GM12864 (cell line): ENCODE measurements at regions not wholly inside any gene's neighbourhood (a gene's known extent, or its start where the extent isn't known, plus 50 kb on each side); places are given as distances from the start of the nearest gene placed in this dataset.

Experiments
- DNase-seq: peaks from one replicate; pipeline ENCODE4 v3.0.0-alpha.2; 2011; ENCODE audit warnings: low read depth
- H3K4me3 ChIP-seq: 2 replicates; pipeline ENCODE4 v1.5.1; 2011; ENCODE audit warnings: mild to moderate bottlenecking, low read depth, low read length, control low read depth
- TF ChIP-seq, protein P1 (sequence below): IDR thresholded peaks from 2 replicates; pipeline ENCODE4 v1.5.1; 2011; ENCODE audit warnings: low read depth, mild to moderate bottlenecking, moderate library complexity, low read length, control low read depth, inconsistent platforms; ENCODE audit errors: missing control alignments

DNA sequence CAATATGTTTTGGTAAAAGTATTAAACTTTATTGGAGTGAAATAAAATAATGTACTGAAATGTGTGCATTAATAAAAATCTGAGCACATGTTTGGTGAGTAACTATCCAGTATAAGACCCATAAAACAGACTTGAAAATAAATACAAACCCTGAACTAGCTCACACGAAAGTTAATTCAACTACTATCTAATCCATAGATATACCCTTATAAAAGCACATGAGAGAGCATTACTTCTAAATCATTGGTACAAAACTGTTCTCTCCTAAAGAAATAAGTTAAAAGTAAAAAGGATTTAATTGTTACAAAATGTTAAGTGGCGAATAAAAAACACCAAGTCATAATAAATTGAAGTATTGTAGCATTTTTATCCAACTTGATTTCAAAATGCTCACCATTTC, 295.6 kb downstream of the PTPRC start:
- H3K4me3 ChIP-seq: no peak overlapping the region
- TF ChIP-seq, protein P1, sequence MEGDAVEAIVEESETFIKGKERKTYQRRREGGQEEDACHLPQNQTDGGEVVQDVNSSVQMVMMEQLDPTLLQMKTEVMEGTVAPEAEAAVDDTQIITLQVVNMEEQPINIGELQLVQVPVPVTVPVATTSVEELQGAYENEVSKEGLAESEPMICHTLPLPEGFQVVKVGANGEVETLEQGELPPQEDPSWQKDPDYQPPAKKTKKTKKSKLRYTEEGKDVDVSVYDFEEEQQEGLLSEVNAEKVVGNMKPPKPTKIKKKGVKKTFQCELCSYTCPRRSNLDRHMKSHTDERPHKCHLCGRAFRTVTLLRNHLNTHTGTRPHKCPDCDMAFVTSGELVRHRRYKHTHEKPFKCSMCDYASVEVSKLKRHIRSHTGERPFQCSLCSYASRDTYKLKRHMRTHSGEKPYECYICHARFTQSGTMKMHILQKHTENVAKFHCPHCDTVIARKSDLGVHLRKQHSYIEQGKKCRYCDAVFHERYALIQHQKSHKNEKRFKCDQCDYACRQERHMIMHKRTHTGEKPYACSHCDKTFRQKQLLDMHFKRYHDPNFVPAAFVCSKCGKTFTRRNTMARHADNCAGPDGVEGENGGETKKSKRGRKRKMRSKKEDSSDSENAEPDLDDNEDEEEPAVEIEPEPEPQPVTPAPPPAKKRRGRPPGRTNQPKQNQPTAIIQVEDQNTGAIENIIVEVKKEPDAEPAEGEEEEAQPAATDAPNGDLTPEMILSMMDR: no peak
- DNase-seq: no peak

DNA sequence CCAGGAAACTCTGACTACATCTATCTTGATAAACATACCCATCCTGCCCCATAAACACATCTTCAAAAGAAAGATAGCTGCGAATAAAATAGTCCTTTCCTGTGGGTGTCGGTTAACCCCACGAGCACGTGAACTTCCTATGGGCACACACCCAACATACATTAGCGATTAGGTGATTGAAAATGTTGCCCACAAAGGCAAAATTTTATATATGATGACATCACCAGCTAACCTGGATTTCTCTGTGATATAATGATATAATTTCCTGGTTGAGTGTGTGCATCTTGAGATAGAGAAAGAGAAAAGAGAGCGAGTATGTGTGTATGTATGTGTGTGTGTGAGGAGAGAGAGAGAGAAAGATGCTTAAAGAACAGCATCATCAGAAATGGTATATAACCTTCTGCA, 296.1 kb downstream of the PTPRC start:
- TF ChIP-seq, protein P1: no peak
- peak overlapping the region; percentile 57 for H3K4me3 ChIP-seq
- no peak for DNase-seq

DNA sequence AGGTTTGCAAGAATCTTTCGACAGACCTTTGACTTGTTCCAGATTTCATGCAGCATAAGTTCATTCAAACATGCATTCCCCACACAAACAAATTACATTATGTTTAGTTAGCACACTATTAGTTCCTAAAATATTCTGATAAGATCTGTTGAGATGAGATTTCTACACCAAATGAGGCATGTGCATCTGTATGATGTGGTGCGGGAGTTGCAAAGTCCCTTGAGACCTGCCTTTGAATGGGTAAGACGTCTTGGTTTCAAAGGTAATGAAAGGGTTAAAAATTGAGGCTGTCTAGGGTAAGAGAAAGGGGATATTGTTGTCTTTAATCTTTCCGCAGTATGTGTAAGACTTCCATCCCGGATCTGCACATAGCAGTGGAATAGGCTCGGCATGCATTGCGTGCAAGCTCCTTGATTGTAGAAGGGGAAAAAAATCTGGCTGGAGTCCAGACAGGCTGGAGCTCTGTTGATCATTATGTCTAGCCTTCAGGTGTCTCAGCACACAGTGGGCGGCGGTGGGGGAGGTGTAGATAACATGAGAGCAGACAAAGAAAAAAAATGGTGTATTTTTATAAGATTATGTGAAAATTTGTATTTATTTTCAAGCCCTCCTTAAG, 296.6 kb downstream of the PTPRC start:
- TF ChIP-seq, protein P1: no peak
- DNase-seq: peak; percentile 53
- peak overlapping the region; percentile 57 for H3K4me3 ChIP-seq

DNA sequence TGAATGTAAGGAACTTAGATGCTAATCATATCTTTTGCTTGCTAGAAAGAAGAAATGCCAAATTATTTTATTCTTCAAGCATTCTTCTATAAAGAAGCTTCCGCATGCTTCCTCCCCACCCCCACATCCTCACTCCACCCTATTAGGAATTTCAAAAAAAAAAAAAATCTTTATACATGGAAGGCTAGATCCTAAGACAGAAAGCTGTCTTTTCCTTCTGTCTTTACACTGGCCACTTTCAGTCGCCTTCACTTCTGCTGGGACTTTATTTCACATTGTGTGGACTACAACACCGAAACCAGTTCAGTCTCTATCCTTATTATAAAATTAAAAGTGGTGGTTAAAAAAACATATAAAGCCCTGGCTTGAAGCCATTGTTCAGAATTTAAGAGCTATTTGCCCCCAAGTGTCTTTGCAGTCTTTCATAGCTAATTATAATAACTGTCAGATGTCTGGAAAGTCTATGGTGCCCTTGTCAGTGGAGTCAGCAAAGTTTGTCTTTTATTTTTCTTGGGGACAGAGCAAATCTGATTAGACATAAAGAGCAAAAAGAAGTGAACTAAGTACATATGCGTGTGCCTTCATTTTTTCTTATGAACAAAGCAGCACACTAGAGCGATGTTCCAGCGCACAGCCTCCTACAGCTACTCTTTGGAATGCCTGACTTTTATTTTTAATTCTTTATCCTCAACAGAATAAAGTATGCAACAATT, 297.7 kb downstream of the PTPRC start:
- TF ChIP-seq, protein P1: no peak
- H3K4me3 ChIP-seq: peak overlapping the region; percentile 80
- DNase-seq: no peak

DNA sequence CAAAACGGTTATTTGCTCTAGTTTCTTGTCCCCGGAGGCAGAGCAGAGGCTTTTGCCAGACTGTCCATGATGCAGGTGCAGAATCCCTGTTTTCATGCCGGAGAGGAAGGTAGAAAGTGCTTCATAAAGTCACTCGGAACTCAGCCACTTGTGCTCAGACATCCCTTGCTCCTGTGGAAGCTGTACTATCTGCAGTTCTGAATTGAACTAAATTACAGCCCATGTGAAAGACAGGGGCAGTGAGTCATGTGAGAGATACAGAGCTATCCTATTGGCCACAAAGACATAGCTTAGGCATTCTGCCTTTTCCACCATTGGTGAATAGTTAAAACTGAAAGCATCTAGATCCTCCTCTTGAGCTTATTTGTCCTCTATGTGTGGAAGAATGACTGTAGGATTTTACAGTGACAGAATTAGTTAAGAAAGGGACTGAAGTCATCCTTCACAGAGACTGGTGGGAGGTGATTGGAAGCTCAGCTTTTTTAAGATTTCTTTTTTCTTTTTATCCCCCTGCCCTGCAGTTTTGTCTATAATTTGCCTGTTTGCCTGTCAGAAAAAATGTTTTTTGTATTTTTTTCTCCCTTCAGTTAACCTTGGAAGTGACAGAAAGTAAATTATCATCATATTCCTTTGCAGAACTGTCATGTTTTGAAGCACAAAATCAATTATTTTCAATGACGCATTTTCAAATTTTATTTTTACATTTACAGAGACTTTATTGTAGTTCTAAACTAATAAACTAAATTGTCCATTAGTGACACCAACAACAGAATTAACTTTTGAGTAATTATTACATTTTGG, 298.6 kb downstream of the PTPRC start:
- peak overlapping the region; percentile 80 for H3K4me3 ChIP-seq
- DNase-seq: peak; percentile 78
- TF ChIP-seq, protein P1: no peak

DNA sequence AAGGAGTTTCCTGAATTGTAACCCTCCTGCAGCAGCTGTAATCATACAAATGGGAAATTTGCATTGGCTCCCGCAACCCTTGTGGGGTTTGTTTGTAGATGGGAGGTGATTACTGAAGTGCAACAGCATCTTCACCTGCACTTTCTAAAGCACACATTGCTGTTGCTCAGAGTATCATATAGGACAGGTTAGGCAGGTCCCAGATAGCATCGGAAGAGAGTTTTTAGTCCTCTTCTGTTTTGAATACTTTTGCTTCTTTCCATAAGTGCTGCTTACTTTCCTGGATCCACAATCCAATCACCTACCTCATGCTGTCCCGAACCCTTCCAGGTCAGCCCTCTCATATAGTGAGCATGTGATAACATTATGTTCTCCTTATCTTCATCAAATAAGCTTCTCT, 300.4 kb downstream of the PTPRC start:
- H3K4me3 ChIP-seq: no peak overlapping the region
- TF ChIP-seq, protein P1: no peak
- DNase-seq: no peak
